ENCODE measurements at regions not wholly inside any gene's neighbourhood (a gene's known extent, or its start where the extent isn't known, plus 50 kb on each side); places are given as distances from the start of the nearest gene placed in this dataset.

DNA sequence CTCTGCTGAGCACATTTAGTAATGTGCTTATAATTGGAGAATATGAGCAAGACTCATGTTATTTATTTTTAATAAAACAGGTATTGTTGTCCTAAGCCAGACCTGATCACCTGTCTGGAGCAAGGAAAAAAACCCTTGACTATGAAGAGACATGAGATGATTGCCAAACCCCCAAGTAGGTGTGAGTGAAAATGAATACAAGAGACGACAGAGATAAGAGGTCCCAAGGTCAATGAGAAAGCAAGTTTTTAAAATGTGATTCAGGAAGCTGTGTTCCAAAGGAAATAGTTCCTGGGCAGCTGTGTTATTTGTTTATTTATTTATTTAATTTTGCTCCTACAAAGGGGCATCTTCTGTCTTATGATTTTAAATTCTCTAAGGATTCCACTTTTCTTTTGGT, 83.1 kb downstream of the ZNF486 start:
- intact Hi-C loops (cut with DNase I): no loop called here
- H3K27me3 ChIP-seq: no peaks in the 10 kb centered on the region
- no peak for TF ChIP-seq POLR2A (IDR thresholded peaks at IDR 0.05)
- TF ChIP-seq POLR2AphosphoS5 (IDR thresholded peaks at IDR 0.05; ENCODE audit: insufficient read depth in 1 of 2, low read depth in 1 of 2): no peak
- TF ChIP-seq, protein P1, sequence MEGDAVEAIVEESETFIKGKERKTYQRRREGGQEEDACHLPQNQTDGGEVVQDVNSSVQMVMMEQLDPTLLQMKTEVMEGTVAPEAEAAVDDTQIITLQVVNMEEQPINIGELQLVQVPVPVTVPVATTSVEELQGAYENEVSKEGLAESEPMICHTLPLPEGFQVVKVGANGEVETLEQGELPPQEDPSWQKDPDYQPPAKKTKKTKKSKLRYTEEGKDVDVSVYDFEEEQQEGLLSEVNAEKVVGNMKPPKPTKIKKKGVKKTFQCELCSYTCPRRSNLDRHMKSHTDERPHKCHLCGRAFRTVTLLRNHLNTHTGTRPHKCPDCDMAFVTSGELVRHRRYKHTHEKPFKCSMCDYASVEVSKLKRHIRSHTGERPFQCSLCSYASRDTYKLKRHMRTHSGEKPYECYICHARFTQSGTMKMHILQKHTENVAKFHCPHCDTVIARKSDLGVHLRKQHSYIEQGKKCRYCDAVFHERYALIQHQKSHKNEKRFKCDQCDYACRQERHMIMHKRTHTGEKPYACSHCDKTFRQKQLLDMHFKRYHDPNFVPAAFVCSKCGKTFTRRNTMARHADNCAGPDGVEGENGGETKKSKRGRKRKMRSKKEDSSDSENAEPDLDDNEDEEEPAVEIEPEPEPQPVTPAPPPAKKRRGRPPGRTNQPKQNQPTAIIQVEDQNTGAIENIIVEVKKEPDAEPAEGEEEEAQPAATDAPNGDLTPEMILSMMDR (IDR thresholded peaks at IDR 0.05): no peak
- no peak for DNase-seq (ENCODE audit: extremely low spot score in 2 of 2)
- H3K4me1 ChIP-seq: no peaks in the 10 kb centered on the region
- no peak overlapping the region for H3K4me3 ChIP-seq
- no peaks in the 10 kb centered on the region for H3K9me3 ChIP-seq
- no peak overlapping the region for H3K27ac ChIP-seq
- no peaks in the 10 kb centered on the region for H3K36me3 ChIP-seq

MicroRNA genes in the stretch of these regions (microRNA counts, 767-probe panel; counts per million panel counts)
- 238 to 261 counts per million in 2 donors for microRNA hsa-miR-1270

Small RNAs in the stretch of these regions (microRNA-seq; reads per million reads assigned to microRNA genes)
- 3.8 reads per million for gene MIR1270 (ENCODE audit: borderline number of aligned reads, borderline replicate concordance)

Small RNAs in the stretch of these regions (small RNA-seq; reads per million reads assigned to genes)
- 0.60 reads per million for gene MIR1270
